Stimulated activated CD8-positive, alpha-beta memory T cell treated with anti-CD3 and anti-CD28 coated beads, Interleukin-7, amount 100 ng/mL, for 48 hours (primary cell): ENCODE measurements at regions not wholly inside any gene's neighbourhood (a gene's known extent, or its start where the extent isn't known, plus 50 kb on each side); places are given as distances from the start of the nearest gene placed in this dataset.

Experiments
- DNase-seq, 2 donors: peaks; one replicate each; pipeline ENCODE4 v3.0.0-alpha.2; 2020; ENCODE audit warnings: low read depth in 1 of 2; ENCODE audit errors: extremely low read depth in 1 of 2

GRCh38 chr13:48146122-48146521 lies 51.2 kb upstream of the MED4 start:
- DNase-seq: no peak
